ENCODE measurements at regions not wholly inside any gene's neighbourhood (a gene's known extent, or its start where the extent isn't known, plus 50 kb on each side); places are given as distances from the start of the nearest gene placed in this dataset.
"Not testable (repeated sequence)": the region's sequence is repeated elsewhere in the genome, so short reads cannot be mapped to it uniquely, and the experiment has no call there.

- DNase-seq, result no peak
These were observed 97.1 kb upstream of the TNP1 start for GRCh38 chr2:216956820-216957493.

GRCh38 chr2:216951171-216951570 is 91.3 kb upstream of the TNP1 start:
- DNase-seq, result no peak

- DNase-seq, result no peak
These were observed 90.7 kb upstream of the TNP1 start for GRCh38 chr2:216950547-216950946.

GRCh38 chr2:216949700-216950413 is 90.0 kb upstream of the TNP1 start:
- DNase-seq, result no peak

- DNase-seq, result no peak
These were observed 87.2 kb upstream of the TNP1 start for GRCh38 chr2:216947055-216947454.

- no peak for DNase-seq
These were observed 84.9 kb upstream of the TNP1 start for GRCh38 chr2:216944733-216945132.

GRCh38 chr2:216943109-216943508 is 83.2 kb upstream of the TNP1 start:
- no peak for DNase-seq

- DNase-seq, result no peak
These were observed 82.6 kb upstream of the TNP1 start for GRCh38 chr2:216942465-216942864.

GRCh38 chr2:216942016-216942415 is 82.2 kb upstream of the TNP1 start:
- DNase-seq, result no peak

- no peak for DNase-seq
These were observed 77.1 kb upstream of the TNP1 start for GRCh38 chr2:216936954-216937357.

GRCh38 chr2:216934623-216935022 is 74.8 kb upstream of the TNP1 start:
- no peak for DNase-seq

- no peak for DNase-seq
These were observed 74.3 kb upstream of the TNP1 start for GRCh38 chr2:216934151-216934550.

GRCh38 chr2:216932863-216933548 is 73.1 kb upstream of the TNP1 start:
- DNase-seq, result no peak

- no peak for DNase-seq
These were observed 72.4 kb upstream of the TNP1 start for GRCh38 chr2:216932113-216932862.

GRCh38 chr2:216930716-216931115 is 70.9 kb upstream of the TNP1 start:
- no peak for DNase-seq

- DNase-seq, result not testable (repeated sequence)
These were observed 69.5 kb upstream of the TNP1 start for GRCh38 chr2:216929338-216929737.

- DNase-seq, result no peak
These were observed 67.3 kb upstream of the TNP1 start for GRCh38 chr2:216927163-216927562.

GRCh38 chr2:216925636-216926366 is 65.9 kb upstream of the TNP1 start:
- DNase-seq, result no peak

GRCh38 chr2:216925006-216925405 is 65.1 kb upstream of the TNP1 start:
- no peak for DNase-seq

- DNase-seq, result no peak
These were observed 63.8 kb upstream of the TNP1 start for GRCh38 chr2:216923706-216924105.

GRCh38 chr2:216922175-216922780 is 62.4 kb upstream of the TNP1 start:
- no peak for DNase-seq

GRCh38 chr2:216920937-216921456 is 61.1 kb upstream of the TNP1 start:
- DNase-seq, result no peak
